Stimulated activated CD4-positive, alpha-beta T cell treated with anti-CD3 and anti-CD28 coated beads, Interleukin-1b, Interleukin-23, amount 100 ng/mL, for 48 hours (primary cell): ENCODE measurements at regions not wholly inside any gene's neighbourhood (a gene's known extent, or its start where the extent isn't known, plus 50 kb on each side); places are given as distances from the start of the nearest gene placed in this dataset.

Experiments used
- DNase-seq: peaks from one replicate; pipeline ENCODE4 v3.0.0-alpha.2; 2020

GRCh38 chr9:108316630-108317029 is 539.2 kb downstream of the ACTL7B start:
- no peak for DNase-seq

DNA sequence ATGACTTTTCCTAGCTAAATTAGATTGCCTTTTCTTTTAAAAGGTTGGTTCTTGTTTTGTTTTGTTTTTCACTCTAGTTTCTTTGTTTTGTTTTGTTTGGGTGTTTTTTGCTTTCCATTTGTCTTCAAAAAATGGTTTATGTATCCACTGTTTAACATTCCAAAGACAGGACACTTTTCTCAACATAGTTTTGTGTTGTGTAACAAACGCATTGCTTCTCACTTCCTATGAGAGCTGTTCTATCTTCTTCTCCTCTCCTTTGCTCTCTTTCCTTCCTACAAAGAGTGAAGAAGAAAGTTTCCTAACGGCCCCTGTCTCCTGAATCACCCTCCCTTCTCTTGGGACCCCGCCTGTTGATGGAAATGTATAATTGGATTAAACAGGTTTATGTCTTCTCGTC is 539.7 kb downstream of the ACTL7B start:
- no peak for DNase-seq

- DNase-seq = no peak
These were observed 544.0 kb downstream of the ACTL7B start for GRCh38 chr9:108311745-108312144.

- DNase-seq = no peak
These were observed 545.6 kb downstream of the ACTL7B start for GRCh38 chr9:108310202-108310601.

- DNase-seq = no peak
These were observed 555.2 kb downstream of the ACTL7B start for GRCh38 chr9:108300306-108301287.

DNA sequence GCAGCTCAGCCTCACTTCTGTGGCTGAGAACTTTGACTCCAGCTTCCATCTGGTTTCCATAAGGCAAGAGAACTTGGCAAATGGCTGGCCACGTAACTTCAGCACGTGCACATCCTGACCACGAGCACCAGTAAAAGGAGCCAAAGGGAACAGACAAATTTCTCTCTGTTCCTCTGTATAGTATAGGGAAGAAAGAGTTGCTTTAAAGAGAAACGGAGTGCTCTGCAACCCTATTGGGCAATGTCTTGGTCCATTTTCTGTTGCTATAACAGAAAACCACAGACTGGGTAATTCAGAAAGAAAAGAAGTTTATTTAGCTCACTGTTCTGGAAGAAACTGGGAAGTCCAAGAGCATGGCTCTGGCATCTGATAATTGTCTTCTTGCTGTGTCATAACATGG is 558.7 kb downstream of the ACTL7B start:
- no peak for DNase-seq

DNA sequence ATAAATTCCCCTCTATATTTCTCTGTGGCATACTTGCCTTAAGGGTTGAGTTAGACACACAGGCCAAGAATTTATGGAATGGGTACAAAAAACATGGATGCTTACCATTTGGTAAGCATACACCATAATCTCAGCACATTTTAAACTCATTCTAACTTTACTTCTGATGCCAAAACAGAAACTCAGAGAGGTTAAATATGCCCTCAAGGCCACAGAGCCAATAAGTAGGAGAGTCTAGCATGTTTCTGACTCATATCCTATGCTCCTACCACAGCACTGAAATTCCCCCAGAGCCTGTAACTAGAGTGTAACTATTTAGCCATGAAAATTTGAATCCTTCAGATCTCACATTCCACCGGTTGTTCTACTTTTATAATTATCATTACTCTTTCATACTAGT is 559.7 kb downstream of the ACTL7B start:
- no peak for DNase-seq

GRCh38 chr9:108291586-108291932 is 564.2 kb downstream of the ACTL7B start:
- no peak for DNase-seq

DNA sequence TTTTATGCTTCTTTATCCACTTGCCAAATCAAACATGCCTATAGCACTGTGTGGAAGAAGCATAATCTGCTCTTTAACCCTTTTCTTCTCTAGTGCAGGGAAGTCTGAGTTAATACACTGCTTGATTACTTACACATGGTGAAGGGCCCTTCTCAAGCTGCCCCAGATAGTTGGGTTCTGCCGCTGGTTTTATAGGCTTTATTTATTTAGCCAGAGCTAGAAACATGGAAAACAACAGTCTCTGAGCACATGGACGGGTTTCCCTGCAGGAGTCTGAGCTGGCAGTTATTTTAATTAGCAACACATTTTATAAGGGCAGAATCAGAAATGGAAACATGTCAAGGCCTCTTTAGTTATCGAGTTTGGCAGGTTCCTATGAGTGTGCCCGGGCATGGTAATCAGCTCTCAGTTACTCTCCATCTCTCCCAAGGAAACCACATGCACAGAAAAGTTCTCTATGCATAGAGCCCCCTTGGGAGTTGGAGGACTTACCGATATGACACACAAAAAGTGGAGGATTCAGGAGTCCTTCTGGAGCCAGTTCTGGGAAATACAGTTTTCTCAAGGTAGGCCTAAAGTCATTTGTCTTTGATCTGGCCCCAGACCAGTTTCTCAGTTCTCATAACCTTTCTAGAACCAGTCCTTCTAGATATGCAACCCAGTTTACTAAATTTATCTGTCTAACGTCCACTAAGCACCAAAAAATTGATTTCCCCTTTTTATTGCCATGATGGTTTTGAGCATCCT is 564.8 kb downstream of the ACTL7B start:
- no peak for DNase-seq

DNA sequence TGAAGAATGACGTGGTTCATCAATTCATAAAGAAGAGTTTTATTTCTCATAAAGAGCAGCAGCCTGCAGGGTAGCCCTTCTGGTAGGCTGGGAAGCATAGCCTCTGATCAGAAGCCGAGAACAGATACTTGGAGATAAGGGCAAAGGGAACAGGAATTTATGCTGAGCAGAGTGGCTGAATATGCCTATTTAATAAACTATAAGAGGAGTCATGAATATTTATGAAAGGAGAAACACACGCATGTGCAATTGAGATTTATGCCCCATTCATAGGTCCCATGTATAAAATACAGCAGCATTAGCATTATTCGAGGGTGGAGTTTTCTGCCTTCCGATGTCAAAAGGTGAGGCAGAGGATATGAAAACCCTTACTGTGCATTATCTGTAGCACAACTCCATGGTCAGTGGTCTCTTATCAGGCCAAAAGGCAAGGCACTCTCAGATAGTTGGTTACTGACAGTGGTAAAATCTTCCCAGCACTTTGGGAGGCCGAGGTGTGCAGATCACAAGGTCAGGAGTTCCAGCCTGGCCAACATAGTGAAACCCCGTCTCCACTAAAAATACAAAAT is 569.1 kb downstream of the ACTL7B start:
- no peak for DNase-seq

- DNase-seq = no peak
These were observed 572.1 kb downstream of the ACTL7B start for GRCh38 chr9:108283696-108284095.

DNA sequence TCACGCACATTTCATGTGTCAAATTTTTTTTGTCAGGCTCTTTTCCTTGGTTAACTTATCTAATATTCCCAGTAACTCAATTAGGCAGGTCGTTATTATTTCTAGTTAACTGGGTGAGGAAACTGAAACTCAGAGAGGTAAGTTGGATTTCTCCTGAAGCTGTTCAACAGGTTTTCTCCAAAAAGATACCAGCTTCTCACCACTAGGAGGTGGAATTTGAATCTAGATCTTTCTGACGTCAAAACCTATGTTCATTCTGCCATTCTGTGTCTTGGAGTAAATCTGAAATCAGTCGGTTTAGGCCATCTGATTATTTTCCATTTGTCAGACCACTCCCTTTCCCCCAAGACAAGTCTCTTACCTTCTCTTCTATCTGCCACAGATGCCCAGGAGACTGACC is 572.9 kb downstream of the ACTL7B start:
- no peak for DNase-seq

- DNase-seq = no peak
These were observed 574.1 kb downstream of the ACTL7B start for GRCh38 chr9:108281696-108282095.

DNA sequence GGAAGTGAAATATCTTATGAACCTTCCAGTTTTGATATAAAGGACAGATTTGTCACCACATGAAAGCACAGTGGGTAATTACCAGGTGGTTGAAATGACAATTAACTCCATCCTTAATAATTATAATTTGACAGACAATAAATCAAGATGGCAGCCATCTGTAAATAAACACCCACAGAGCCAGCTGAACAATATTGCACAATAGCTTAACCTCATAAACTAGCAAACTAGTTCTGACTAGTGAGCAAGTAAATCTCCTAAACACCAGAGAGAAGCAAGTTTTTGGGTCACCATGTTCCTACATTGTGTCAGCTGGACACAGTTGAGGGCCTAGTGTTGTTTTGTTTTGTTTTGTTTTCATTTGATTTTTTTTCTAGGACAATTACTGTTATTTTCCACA is 577.4 kb downstream of the ACTL7B start:
- DNase-seq = no peak

- no peak for DNase-seq
These were observed 578.6 kb downstream of the ACTL7B start for GRCh38 chr9:108277216-108277615.

GRCh38 chr9:108275906-108276305 is 579.9 kb downstream of the ACTL7B start:
- no peak for DNase-seq

DNA sequence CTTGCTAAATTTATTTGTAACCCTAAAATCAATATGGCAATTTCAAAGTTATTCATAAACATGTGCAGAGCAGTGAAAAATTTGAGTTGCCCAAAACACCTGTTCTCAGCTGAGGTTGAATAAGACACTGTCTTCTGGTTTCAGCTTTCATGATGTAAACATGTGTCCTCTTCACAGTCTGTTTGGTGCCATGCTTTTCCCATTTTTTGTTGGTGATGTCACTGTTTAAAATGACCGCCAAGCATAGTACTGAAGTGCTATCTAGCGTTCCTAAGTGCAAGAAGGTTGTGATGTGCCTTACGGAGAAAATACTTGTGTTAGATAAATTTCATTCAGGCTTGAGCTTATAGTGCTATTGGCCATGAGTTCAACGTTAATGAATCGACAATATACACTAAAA is 580.8 kb downstream of the ACTL7B start:
- DNase-seq = no peak

DNA sequence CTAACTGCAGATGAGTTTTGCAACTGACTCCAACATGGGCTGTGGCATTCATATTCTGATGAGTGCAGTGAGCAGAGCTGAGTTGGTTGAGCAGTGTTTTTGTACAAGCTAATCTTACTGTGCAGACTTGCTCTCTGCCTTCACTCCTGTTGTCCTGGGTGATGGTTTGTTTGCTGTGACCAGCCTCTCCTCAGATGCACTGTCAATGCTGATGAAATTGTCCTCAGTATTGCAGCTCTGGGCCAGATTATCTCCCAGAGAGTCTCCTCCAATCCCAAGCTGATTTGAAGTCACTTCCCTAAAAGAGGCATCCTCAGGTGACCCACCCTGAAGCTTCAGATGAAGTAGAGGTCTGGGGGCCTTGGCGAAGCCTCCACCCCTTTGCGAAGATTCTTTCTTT is 581.8 kb downstream of the ACTL7B start:
- no peak for DNase-seq

- no peak for DNase-seq
These were observed 583.4 kb downstream of the ACTL7B start for GRCh38 chr9:108272349-108272899.

DNA sequence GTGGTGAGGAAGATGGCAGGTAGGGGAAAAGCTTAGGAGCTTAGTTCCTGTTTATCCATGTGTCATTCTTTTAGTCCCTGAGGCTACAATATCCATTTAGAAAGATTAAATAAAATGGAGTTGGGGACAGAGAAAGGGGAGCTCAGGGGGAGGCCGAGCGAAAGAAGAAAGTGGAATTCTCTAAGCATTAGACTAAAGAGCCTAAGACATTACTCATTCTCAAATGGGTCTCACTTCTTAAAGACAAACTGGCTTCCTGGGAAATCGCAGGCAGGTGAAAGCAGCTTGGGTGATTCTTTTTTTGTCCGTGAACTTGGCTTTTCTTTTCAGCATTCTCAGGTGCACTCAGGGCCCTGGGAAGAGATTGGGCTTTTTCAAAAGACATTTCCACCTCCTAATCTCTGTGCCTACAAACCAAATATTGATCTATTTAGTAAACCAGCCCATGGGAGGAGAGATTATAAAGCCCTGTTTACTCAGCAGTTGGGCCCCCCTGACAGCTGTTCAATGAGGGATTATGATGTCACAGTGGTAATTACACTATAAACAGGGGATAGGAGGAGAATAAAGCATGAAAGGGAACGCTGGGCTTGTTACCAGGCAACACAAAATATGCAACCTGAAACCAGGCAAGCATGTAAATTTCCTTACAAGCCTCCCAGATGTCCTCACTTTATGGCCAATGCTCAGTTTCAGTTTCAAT is 584.0 kb downstream of the ACTL7B start:
- no peak for DNase-seq

DNA sequence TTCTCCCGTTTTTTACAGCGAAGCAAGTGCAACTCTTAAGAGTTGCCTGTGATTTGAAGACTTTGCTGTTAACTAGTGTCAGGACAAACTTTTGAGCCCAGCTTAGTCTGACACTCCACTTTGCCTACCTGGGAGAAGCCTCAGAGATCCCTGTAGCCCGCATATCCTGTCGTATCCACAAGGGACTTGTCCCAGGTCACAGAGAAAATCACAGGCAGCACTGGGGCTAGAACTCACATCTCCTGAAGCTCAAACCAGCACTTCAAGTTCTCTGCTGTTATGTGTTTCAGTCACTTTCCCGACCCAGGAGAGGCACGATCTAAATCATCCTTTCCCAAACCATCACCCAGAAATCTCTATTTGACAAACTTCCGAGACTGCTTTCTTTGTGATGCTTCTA is 584.5 kb downstream of the ACTL7B start:
- DNase-seq = no peak

GRCh38 chr9:108270561-108270960 is 585.2 kb downstream of the ACTL7B start:
- DNase-seq = no peak

- no peak for DNase-seq
These were observed 585.7 kb downstream of the ACTL7B start for GRCh38 chr9:108270051-108270450.
